NOMO-1 (cell line): ENCODE measurements at regions not wholly inside any gene's neighbourhood (a gene's known extent, or its start where the extent isn't known, plus 50 kb on each side); places are given as distances from the start of the nearest gene placed in this dataset.

Experiments
- DNase-seq, 2 experiments: peaks; one replicate each; lab custom pipeline; 2025; ENCODE audit not compliant: unreplicated experiment in 2 of 2; lab: John Stamatoyannopoulos, UW

GRCh38 chr13:57437587-57437986, 194.0 kb upstream of the PCDH17 start:
- DNase-seq = no peak

DNA sequence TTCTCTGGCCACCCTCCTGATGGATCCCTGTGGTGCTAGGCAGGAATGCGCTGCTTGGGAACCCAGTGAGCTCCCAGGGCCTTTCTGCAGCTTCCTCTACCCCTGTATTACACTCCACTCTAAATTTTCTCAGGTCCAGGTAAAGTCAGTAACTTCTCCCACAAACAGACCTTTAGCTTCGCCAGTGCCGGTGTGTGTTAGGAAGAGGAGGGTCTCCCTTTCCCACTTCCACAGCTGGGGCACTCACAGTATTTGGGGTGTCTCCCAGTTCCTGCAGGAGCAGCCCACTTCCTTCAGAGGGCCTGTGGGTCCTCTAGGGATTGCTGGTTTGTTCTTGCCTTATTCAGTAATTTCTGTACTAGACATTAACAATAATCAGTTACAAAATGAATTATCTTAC, 193.5 kb upstream of the PCDH17 start:
- no peak for DNase-seq

DNA sequence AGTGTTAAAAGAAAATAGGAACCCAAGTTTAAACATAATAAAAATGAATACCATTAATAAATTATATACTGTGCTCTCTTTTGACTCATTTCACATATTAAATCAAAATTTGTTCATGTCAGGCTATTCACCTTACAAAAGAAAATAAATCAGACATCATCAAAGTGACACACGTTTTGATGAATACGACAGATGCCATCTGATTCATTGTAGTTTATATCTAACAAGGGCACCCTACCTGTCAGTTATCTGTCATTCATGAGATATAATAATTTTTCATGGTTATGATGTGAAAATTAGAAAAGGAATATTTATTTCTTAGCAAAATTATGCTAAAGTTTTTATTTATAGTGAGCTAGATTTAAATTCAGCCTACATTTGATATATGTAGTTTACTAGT, 188.1 kb upstream of the PCDH17 start:
- DNase-seq = no peak

DNA sequence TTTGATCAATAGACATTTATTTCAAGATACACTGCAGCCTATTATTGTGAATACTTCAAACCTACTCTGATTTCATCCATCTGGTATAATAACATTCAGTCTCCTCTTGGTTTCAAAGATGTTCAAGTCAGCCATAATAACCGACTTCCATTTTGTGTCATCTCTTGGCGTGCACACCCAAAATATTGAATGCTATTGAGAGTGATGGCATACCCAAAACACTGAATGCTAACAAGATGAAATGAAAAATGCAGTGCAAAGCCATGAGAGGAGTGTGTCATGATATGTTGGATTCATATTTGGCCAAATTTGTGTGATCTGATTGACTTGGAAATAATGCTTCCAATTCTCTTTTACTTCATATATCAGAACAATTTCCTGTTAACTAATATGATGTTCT, 181.2 kb upstream of the PCDH17 start:
- no peak for DNase-seq

DNA sequence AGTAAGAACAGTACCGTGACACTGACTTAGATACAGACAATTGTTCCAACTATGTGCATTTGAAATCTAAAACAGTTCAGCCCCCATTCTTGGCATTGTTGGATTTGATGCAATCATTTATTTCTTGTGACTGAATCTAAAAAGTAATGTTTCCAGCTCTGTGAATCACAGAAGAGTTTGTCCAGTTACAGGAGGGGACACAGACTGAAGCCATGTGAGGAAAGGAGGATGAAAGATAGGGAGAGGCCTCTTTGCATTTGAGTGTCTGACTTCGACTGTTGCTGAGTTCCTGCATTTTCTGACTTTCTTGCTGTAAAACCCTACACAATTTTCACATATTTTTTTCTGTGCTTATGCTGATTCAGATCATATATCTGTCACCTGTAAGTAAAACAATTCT, 179.3 kb upstream of the PCDH17 start:
- no peak for DNase-seq

DNA sequence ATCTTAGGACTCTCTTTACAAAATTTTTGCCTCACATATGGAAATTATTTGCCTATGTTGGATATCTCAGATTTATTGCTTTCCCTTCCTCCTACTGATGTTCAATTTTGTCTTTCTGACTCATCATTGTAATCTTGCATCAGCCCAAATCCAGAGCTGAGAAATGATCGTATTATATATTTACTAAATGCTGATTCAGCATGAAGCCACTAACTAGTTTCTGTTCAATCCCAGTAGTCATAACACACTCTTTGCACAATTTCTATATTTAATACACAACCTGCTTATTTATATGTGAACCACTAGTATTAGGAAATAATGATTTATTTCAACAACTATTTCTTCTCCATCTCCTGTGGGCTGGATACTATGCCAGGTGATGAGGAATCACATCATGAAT, 161.1 kb upstream of the PCDH17 start:
- DNase-seq = no peak

DNA sequence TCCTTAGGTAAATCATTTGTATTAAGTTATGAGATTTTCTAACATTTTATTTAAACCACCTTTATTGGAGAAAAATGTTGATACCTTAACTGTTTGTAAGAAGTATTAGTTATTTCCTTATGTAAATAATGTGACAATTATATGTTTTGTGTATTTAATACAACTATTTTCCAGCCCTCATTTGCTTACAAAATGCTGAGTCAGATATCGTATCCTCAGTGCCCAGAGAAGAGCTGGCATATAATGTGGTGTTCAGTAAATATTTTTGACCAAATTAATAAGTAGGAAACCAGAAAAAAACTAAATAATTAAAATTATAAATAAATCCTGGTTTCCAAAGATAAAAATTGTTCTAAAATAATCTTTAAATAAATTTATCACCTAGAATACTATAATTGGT, 140.2 kb upstream of the PCDH17 start:
- DNase-seq = no peak

- no peak for DNase-seq
Measured at GRCh38 chr13:57507752-57508463, 123.6 kb upstream of the PCDH17 start.

GRCh38 chr13:57511603-57512002, 119.9 kb upstream of the PCDH17 start:
- no peak for DNase-seq

DNA sequence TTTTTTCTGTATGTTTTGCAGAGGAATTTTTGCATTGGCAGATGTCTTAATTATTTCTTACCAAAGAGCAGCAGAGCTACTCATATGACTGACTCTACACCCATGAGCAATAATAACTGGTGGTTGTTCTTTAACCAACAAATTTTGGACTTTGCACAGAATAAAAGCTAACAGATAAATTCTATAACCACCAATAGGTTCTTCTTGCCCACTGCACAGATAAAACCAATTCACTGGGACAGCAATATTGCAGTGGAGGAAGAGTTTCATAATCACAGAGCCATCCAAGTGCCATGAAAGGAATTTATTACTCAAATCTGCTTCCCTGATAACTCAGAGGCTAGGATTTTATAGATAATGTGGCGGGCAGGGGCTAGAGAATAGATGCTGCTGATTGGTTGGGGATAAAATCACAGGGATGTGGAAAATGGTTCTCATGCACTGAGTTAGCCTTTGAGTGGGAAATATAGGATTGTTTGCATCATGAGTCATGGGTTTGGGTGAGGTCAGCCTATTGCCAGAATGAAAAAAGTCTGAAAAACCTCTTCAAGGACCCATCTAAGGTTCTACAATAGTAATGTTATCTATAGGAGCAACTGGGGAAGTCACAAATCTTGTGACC, 104.3 kb upstream of the PCDH17 start:
- DNase-seq = no peak

GRCh38 chr13:57531256-57531655, 100.3 kb upstream of the PCDH17 start:
- no peak for DNase-seq

DNA sequence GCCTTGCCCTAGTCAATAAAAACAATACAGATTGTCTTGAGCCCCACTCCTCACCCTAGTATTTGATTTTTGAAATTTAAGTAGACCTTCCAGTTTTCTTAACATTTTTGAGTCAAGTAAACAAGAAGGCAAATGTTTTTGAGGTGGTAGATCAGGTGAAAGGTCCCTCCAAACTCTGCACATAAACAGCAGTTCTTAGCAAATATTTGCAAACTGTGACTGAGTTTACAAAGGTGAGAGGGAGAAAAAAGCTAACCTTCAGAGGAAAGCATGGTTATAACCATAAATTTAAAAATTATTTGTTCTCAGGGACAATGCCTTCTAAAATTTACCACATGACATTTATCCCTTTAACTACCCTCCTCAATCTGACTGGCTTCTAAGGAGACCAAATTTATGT, 84.6 kb upstream of the PCDH17 start:
- DNase-seq = no peak

- DNase-seq = no peak
Measured at GRCh38 chr13:57552437-57552836, 79.1 kb upstream of the PCDH17 start.

GRCh38 chr13:57553932-57554331, 77.6 kb upstream of the PCDH17 start:
- DNase-seq = no peak

DNA sequence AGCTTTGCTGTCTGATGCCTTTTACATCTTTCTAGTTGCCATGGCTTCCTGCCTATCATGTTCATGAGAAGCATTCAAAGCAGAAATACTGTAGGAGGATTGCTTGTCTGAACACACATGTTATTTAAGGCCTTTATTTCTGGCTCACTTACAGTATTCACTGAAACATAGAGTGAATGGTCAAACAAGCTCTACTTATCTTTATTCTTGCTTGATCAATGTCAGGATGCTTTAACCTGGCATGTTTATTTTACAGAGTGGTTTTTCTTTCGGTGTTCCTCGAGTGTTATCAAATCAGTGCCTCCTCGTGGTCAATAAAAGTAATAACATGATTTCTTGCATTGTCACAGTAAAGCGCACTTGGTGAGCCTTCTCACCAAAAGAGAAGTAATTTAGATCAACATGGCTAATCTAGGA, 73.5 kb upstream of the PCDH17 start:
- DNase-seq = peak in 1 of 2 experiments; percentile 42

DNA sequence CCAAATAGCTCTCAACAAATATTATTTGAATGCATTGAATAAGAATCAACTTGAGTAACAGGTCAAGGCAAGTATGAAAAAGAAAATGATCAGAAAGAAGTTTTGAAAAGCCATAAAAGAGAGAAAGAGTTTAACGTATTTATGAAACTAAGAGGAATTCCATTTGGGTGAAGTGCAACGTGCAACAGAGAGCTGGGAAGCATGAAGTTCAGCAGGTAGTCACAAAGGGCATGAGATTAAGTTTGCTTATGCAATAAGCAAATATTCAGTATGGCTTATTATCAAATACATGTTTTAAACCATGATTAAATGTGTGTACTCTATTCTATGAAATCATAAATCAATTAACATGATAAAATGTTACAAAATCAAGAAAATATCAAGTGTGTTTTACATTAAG, 62.7 kb upstream of the PCDH17 start:
- no peak for DNase-seq

DNA sequence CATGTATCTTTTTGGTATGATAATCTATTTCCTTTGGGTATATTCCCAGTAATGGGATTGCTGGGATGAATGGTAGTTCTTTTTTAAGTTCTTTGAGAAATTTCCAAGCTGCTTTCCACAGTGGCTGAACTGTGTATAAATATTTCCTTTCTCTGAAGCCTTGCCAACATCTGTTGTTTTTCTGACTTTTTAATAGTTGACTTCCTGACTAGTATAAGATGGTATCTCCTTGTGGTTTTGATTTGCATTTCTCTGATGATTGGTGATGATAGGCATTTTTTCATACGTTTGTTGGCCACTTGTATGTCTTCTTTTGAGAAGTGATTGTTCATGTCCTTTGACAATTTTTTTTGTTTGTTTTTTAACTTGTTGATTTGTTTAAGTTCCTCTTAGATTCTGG, 61.6 kb upstream of the PCDH17 start:
- DNase-seq = no peak
